ENCODE measurements at regions not wholly inside any gene's neighbourhood (a gene's known extent, or its start where the extent isn't known, plus 50 kb on each side); places are given as distances from the start of the nearest gene placed in this dataset.

GRCh38 chr6:26288155-26288554, 76.8 kb upstream of the BTN3A2 start:
- Histone ChIP-seq H3K4me1 (ENCODE audit: control insufficient read depth in 2 of 2, insufficient read depth in 2 of 2, low read length in 2 of 2) (peaks cover 4 to 11% of the 10 kb centered on the region in 2 donors), H3K27ac (ENCODE audit: low read depth in 1 of 2, low read length in 1 of 2) (no peak overlapping the region), H3K27me3 (ENCODE audit: control insufficient read depth in 2 of 2, insufficient read depth in 1 of 2, low read length in 1 of 2) (no peaks in the 10 kb centered on the region), H3K4me3 (ENCODE audit: low read length in 2 of 2) (no peak overlapping the region), H3K9me3 (ENCODE audit: control insufficient read depth in 2 of 2, insufficient read depth in 1 of 2, low read length in 1 of 2) (peaks cover 0 to 17% of the 10 kb centered on the region in 2 donors), H3K36me3 (ENCODE audit: control insufficient read depth in 2 of 2, insufficient read depth in 2 of 2, low read length in 1 of 2) (no peaks in the 10 kb centered on the region)
- DNase-seq (ENCODE audit: low read depth in 6 of 9, low spot score in 9 of 9): no peak
- 87% methylated on average over 6 of the region's 6 CpGs for WGBS

GRCh38 chr6:26290941-26291340, 74.1 kb upstream of the BTN3A2 start:
- 84% methylated on average over 5 of the region's 5 CpGs for WGBS
- Histone ChIP-seq H3K27ac (ENCODE audit: low read depth in 1 of 2, low read length in 1 of 2) (no peak overlapping the region), H3K4me1 (ENCODE audit: control insufficient read depth in 2 of 2, insufficient read depth in 2 of 2, low read length in 2 of 2) (no peaks in the 10 kb centered on the region), H3K4me3 (ENCODE audit: low read length in 2 of 2) (no peak overlapping the region), H3K36me3 (ENCODE audit: control insufficient read depth in 2 of 2, insufficient read depth in 2 of 2, low read length in 1 of 2) (no peaks in the 10 kb centered on the region), H3K9me3 (ENCODE audit: control insufficient read depth in 2 of 2, insufficient read depth in 1 of 2, low read length in 1 of 2) (peaks cover 0 to 12% of the 10 kb centered on the region in 2 donors), H3K27me3 (ENCODE audit: control insufficient read depth in 2 of 2, insufficient read depth in 1 of 2, low read length in 1 of 2) (no peaks in the 10 kb centered on the region)
- no peak for DNase-seq (ENCODE audit: low read depth in 6 of 9, low spot score in 9 of 9)

DNA sequence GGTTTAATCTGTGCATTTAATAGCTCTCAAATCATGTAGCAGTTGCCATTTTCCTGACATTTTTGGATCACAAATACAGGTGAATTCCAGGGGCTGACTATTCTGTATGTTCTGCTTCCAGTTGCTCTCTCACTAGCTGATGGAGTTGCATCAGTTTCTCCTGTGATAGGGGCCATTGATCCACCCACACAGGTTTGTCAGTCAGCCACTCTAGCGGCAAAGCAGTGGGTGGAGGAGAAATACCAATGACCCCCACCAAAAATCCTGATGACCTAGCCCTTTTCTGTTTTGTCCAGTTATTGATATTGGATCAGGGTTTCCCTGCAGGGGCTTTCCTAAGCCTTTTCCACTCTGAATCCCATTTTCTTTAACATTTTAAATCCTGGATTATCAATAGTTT, 72.3 kb upstream of the BTN3A2 start:
- Histone ChIP-seq H3K27me3 (ENCODE audit: control insufficient read depth in 2 of 2, insufficient read depth in 1 of 2, low read length in 1 of 2) (no peaks in the 10 kb centered on the region), H3K4me1 (ENCODE audit: control insufficient read depth in 2 of 2, insufficient read depth in 2 of 2, low read length in 2 of 2) (no peaks in the 10 kb centered on the region), H3K36me3 (ENCODE audit: control insufficient read depth in 2 of 2, insufficient read depth in 2 of 2, low read length in 1 of 2) (no peaks in the 10 kb centered on the region), H3K9me3 (ENCODE audit: control insufficient read depth in 2 of 2, insufficient read depth in 1 of 2, low read length in 1 of 2) (peaks cover 0 to 8% of the 10 kb centered on the region in 2 donors), H3K27ac (ENCODE audit: low read depth in 1 of 2, low read length in 1 of 2) (no peak overlapping the region), H3K4me3 (ENCODE audit: low read length in 2 of 2) (no peak overlapping the region)
- 93% methylated on average over 1 of the region's 1 CpG for WGBS
- DNase-seq (ENCODE audit: low read depth in 6 of 9, low spot score in 9 of 9): no peak

- H3K9me3 ChIP-seq (ENCODE audit: control insufficient read depth in 2 of 2, insufficient read depth in 1 of 2, low read length in 1 of 2): peaks cover 0 to 2% of the 10 kb centered on the region in 2 donors
- no peaks in the 10 kb centered on the region for H3K27me3 ChIP-seq (ENCODE audit: control insufficient read depth in 2 of 2, insufficient read depth in 1 of 2, low read length in 1 of 2)
- H3K4me3 ChIP-seq (ENCODE audit: low read length in 2 of 2): no peak overlapping the region
- H3K36me3 ChIP-seq (ENCODE audit: control insufficient read depth in 2 of 2, insufficient read depth in 2 of 2, low read length in 1 of 2): no peaks in the 10 kb centered on the region
- 96% methylated on average over 8 of the region's 8 CpGs for WGBS
- no peak for DNase-seq (ENCODE audit: low read depth in 6 of 9, low spot score in 9 of 9)
- no peak overlapping the region for H3K27ac ChIP-seq (ENCODE audit: low read depth in 1 of 2, low read length in 1 of 2)
- H3K4me1 ChIP-seq (ENCODE audit: control insufficient read depth in 2 of 2, insufficient read depth in 2 of 2, low read length in 2 of 2): no peaks in the 10 kb centered on the region
Observed at GRCh38 chr6:26294302-26294701, 70.7 kb upstream of the BTN3A2 start.

GRCh38 chr6:26295691-26296555, 69.1 kb upstream of the BTN3A2 start:
- Histone ChIP-seq H3K27ac (ENCODE audit: low read depth in 1 of 2, low read length in 1 of 2) (no peak overlapping the region), H3K4me3 (ENCODE audit: low read length in 2 of 2) (no peak overlapping the region), H3K9me3 (ENCODE audit: control insufficient read depth in 2 of 2, insufficient read depth in 1 of 2, low read length in 1 of 2) (no peaks in the 10 kb centered on the region), H3K4me1 (ENCODE audit: control insufficient read depth in 2 of 2, insufficient read depth in 2 of 2, low read length in 2 of 2) (no peaks in the 10 kb centered on the region), H3K27me3 (ENCODE audit: control insufficient read depth in 2 of 2, insufficient read depth in 1 of 2, low read length in 1 of 2) (no peaks in the 10 kb centered on the region), H3K36me3 (ENCODE audit: control insufficient read depth in 2 of 2, insufficient read depth in 2 of 2, low read length in 1 of 2) (no peaks in the 10 kb centered on the region)
- 66% methylated on average over 11 of the region's 11 CpGs for WGBS
- DNase-seq (ENCODE audit: low read depth in 6 of 9, low spot score in 9 of 9): peak in 1 of 9 donors; percentile 11

GRCh38 chr6:26296556-26296856, 68.5 kb upstream of the BTN3A2 start:
- no peaks in the 10 kb centered on the region for H3K9me3 ChIP-seq (ENCODE audit: control insufficient read depth in 2 of 2, insufficient read depth in 1 of 2, low read length in 1 of 2)
- no peak for DNase-seq (ENCODE audit: low read depth in 6 of 9, low spot score in 9 of 9)
- H3K36me3 ChIP-seq (ENCODE audit: control insufficient read depth in 2 of 2, insufficient read depth in 2 of 2, low read length in 1 of 2): no peaks in the 10 kb centered on the region
- no peaks in the 10 kb centered on the region for H3K4me1 ChIP-seq (ENCODE audit: control insufficient read depth in 2 of 2, insufficient read depth in 2 of 2, low read length in 2 of 2)
- H3K27me3 ChIP-seq (ENCODE audit: control insufficient read depth in 2 of 2, insufficient read depth in 1 of 2, low read length in 1 of 2): no peaks in the 10 kb centered on the region
- H3K4me3 ChIP-seq (ENCODE audit: low read length in 2 of 2): no peak overlapping the region
- WGBS: 98% methylated on average over 2 of the region's 2 CpGs
- no peak overlapping the region for H3K27ac ChIP-seq (ENCODE audit: low read depth in 1 of 2, low read length in 1 of 2)

GRCh38 chr6:26296857-26297648, 67.9 kb upstream of the BTN3A2 start:
- H3K27ac ChIP-seq (ENCODE audit: low read depth in 1 of 2, low read length in 1 of 2): no peak overlapping the region
- no peaks in the 10 kb centered on the region for H3K36me3 ChIP-seq (ENCODE audit: control insufficient read depth in 2 of 2, insufficient read depth in 2 of 2, low read length in 1 of 2)
- WGBS: 91% methylated on average over 4 of the region's 4 CpGs
- H3K4me3 ChIP-seq (ENCODE audit: low read length in 2 of 2): no peak overlapping the region
- no peak for DNase-seq (ENCODE audit: low read depth in 6 of 9, low spot score in 9 of 9)
- no peaks in the 10 kb centered on the region for H3K9me3 ChIP-seq (ENCODE audit: control insufficient read depth in 2 of 2, insufficient read depth in 1 of 2, low read length in 1 of 2)
- H3K27me3 ChIP-seq (ENCODE audit: control insufficient read depth in 2 of 2, insufficient read depth in 1 of 2, low read length in 1 of 2): no peaks in the 10 kb centered on the region
- no peaks in the 10 kb centered on the region for H3K4me1 ChIP-seq (ENCODE audit: control insufficient read depth in 2 of 2, insufficient read depth in 2 of 2, low read length in 2 of 2)

DNA sequence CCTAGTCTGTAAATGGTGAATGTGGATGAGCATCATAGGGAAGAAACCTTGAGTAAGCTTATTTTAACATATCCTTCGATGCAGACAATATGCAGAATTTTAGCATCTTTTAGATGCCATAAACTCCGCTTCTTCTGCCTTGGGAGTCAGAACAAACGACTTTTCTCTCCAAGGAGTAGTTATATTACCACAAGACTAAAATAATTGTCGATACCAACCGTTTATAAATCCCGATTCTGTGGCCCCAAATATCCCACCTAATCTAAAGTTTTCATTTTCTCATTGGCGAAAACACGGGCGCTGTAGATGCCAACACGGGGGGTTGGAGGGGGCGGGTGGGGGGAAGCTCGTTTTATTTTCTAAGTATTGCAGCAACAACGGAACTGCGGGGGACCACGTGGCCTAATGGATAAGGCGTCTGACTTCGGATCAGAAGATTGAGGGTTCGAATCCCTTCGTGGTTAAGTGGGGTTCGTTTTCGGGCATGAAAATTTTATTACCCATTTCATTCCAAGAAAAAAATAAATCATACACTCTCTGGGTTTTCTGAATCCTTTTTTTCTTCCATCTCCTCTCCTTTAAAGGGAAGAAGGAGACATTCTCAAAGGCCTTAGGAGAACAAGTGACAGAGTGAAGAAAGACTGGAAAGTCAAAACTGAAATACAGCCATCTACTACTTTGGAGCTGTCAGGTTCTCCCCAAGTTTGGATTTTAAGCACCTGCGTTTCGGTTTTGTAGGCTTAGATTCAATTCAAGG, 65.5 kb upstream of the BTN3A2 start:
- DNase-seq (ENCODE audit: low read depth in 6 of 9, low spot score in 9 of 9): no peak
- H3K27me3 ChIP-seq (ENCODE audit: control insufficient read depth in 2 of 2, insufficient read depth in 1 of 2, low read length in 1 of 2): no peaks in the 10 kb centered on the region
- no peaks in the 10 kb centered on the region for H3K36me3 ChIP-seq (ENCODE audit: control insufficient read depth in 2 of 2, insufficient read depth in 2 of 2, low read length in 1 of 2)
- H3K27ac ChIP-seq (ENCODE audit: low read depth in 1 of 2, low read length in 1 of 2): no peak overlapping the region
- no peaks in the 10 kb centered on the region for H3K9me3 ChIP-seq (ENCODE audit: control insufficient read depth in 2 of 2, insufficient read depth in 1 of 2, low read length in 1 of 2)
- H3K4me3 ChIP-seq (ENCODE audit: low read length in 2 of 2): no peak overlapping the region
- no peaks in the 10 kb centered on the region for H3K4me1 ChIP-seq (ENCODE audit: control insufficient read depth in 2 of 2, insufficient read depth in 2 of 2, low read length in 2 of 2)
- 65% methylated on average over 23 of the region's 23 CpGs for WGBS

DNA sequence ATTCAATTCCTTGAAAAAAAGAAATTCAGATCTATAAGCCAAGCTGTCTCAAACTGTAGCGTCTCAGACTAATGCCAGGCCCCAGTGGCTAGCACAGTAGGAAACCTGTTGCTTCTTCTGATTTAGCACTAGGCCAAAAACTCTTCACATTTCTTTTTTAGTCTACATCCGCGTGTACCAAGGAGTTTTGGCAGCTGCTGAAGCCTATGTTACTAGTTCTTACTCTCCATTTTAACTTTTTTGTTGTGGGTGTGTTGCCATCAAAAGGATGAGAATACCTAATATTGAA, 65.0 kb upstream of the BTN3A2 start:
- 97% methylated on average over 3 of the region's 3 CpGs for WGBS
- H3K36me3 ChIP-seq (ENCODE audit: control insufficient read depth in 2 of 2, insufficient read depth in 2 of 2, low read length in 1 of 2): no peaks in the 10 kb centered on the region
- no peak overlapping the region for H3K4me3 ChIP-seq (ENCODE audit: low read length in 2 of 2)
- DNase-seq (ENCODE audit: low read depth in 6 of 9, low spot score in 9 of 9): no peak
- no peak overlapping the region for H3K27ac ChIP-seq (ENCODE audit: low read depth in 1 of 2, low read length in 1 of 2)
- no peaks in the 10 kb centered on the region for H3K4me1 ChIP-seq (ENCODE audit: control insufficient read depth in 2 of 2, insufficient read depth in 2 of 2, low read length in 2 of 2)
- no peaks in the 10 kb centered on the region for H3K9me3 ChIP-seq (ENCODE audit: control insufficient read depth in 2 of 2, insufficient read depth in 1 of 2, low read length in 1 of 2)
- no peaks in the 10 kb centered on the region for H3K27me3 ChIP-seq (ENCODE audit: control insufficient read depth in 2 of 2, insufficient read depth in 1 of 2, low read length in 1 of 2)
